ENCODE measurements at regions not wholly inside any gene's neighbourhood (a gene's known extent, or its start where the extent isn't known, plus 50 kb on each side); places are given as distances from the start of the nearest gene placed in this dataset.
A peak's percentile ranks its signal among the peaks of the same experiment; 100 is the strongest.
"Not testable (repeated sequence)": the region's sequence is repeated elsewhere in the genome, so short reads cannot be mapped to it uniquely, and the experiment has no call there.

GRCh38 chrX:122303761-122304160, 880.3 kb upstream of the GRIA3 start:
- no peaks in the 10 kb centered on the region for H3K9me3 ChIP-seq
- no peak for TF ChIP-seq CTCF (IDR thresholded peaks at IDR 0.05)
- DNase-seq, result no peak

GRCh38 chrX:122344816-122345215, 839.3 kb upstream of the GRIA3 start:
- Histone ChIP-seq H3K27me3 (no peaks in the 10 kb centered on the region), H3K36me3 (ENCODE audit: low read depth, missing control alignments) (no peaks in the 10 kb centered on the region), H3K27ac (no peak overlapping the region), H3K4me3 (no peak overlapping the region), H3K9me3 (no peaks in the 10 kb centered on the region), H3K4me1 (no peaks in the 10 kb centered on the region)
- 84 to 93% methylated on average over 3 of the region's 3 CpGs for WGBS, 2 donors
- no peak for DNase-seq
- intact Hi-C loops (cut with DNase I; ENCODE audit: low total_unique reads), result no loop called here
- TF ChIP-seq CTCF (IDR thresholded peaks at IDR 0.05) (no peak), POLR2A (IDR thresholded peaks at IDR 0.05) (no peak)

More at GRCh38 chrX:122303761-122304160, 880.3 kb upstream of the GRIA3 start:
- intact Hi-C loops (cut with DNase I; ENCODE audit: low total_unique reads), result no loop called here
- Histone ChIP-seq H3K4me1 (no peaks in the 10 kb centered on the region), H3K4me3 (no peak overlapping the region), H3K36me3 (ENCODE audit: low read depth, missing control alignments) (no peaks in the 10 kb centered on the region), H3K27ac (no peak overlapping the region), H3K27me3 (no peaks in the 10 kb centered on the region)

- no peaks in the 10 kb centered on the region for H3K36me3 ChIP-seq (ENCODE audit: low read depth, missing control alignments)
- no peak overlapping the region for H3K4me3 ChIP-seq
- TF ChIP-seq POLR2A (IDR thresholded peaks at IDR 0.05) (no peak), CTCF (IDR thresholded peaks at IDR 0.05) (no peak)
- intact Hi-C loops (cut with DNase I; ENCODE audit: low total_unique reads), result no loop called here
- H3K27ac ChIP-seq, result no peak overlapping the region
- 77% methylated on average over 6 of the region's 9 CpGs; no CpG with 5 or more reads in 1 of the 2 donors for WGBS, 2 donors
- H3K4me1 ChIP-seq, result no peaks in the 10 kb centered on the region
- DNase-seq, result peak; percentile 12
- no peaks in the 10 kb centered on the region for H3K27me3 ChIP-seq
- H3K9me3 ChIP-seq, result no peaks in the 10 kb centered on the region
These were observed 820.8 kb upstream of the GRIA3 start for GRCh38 chrX:122363112-122363795.

GRCh38 chrX:122375533-122375932, 808.5 kb upstream of the GRIA3 start:
- H3K4me1 ChIP-seq; H3K4me3 ChIP-seq; H3K36me3 ChIP-seq (ENCODE audit: low read depth, missing control alignments); H3K27me3 ChIP-seq; DNase-seq; H3K27ac ChIP-seq; intact Hi-C loops (cut with DNase I; ENCODE audit: low total_unique reads); H3K9me3 ChIP-seq: not testable (repeated sequence)
- 90 to 100% methylated on average over 6 to 13 of the region's 13 CpGs for WGBS, 2 donors

- DNase-seq, result no peak
- TF ChIP-seq POLR2A (IDR thresholded peaks at IDR 0.05), result no peak
- TF ChIP-seq CTCF (IDR thresholded peaks at IDR 0.05), result no peak
- intact Hi-C loops (cut with DNase I; ENCODE audit: low total_unique reads), result no loop called here
- H3K27me3 ChIP-seq, result no peaks in the 10 kb centered on the region
- no peaks in the 10 kb centered on the region for H3K9me3 ChIP-seq
- no peak overlapping the region for H3K4me3 ChIP-seq
- no peaks in the 10 kb centered on the region for H3K4me1 ChIP-seq
- WGBS, 2 donors, result 54 to 84% methylated on average over 11 to 14 of the region's 19 CpGs
- no peak overlapping the region for H3K27ac ChIP-seq
- H3K36me3 ChIP-seq (ENCODE audit: low read depth, missing control alignments), result no peaks in the 10 kb centered on the region
These were observed 795.1 kb upstream of the GRIA3 start for GRCh38 chrX:122389005-122389404.

All from testis (tissue), 2 donors.